Effector CD4-positive, alpha-beta T cell (primary cell): ENCODE measurements at regions not wholly inside any gene's neighbourhood (a gene's known extent, or its start where the extent isn't known, plus 50 kb on each side); places are given as distances from the start of the nearest gene placed in this dataset.
"Not testable (repeated sequence)": the region's sequence is repeated elsewhere in the genome, so short reads cannot be mapped to it uniquely, and the experiment has no call there.

Source experiments
- DNase-seq: peaks from one replicate; pipeline ENCODE4 v3.0.0-alpha.2; 2020

GRCh38 chr1:8139941-8140340, 113.8 kb upstream of the ERRFI1 start:
- no peak for DNase-seq

- DNase-seq: no peak
These were observed 113.3 kb upstream of the ERRFI1 start for GRCh38 chr1:8139383-8139782.

GRCh38 chr1:8138673-8139072, 112.6 kb upstream of the ERRFI1 start:
- DNase-seq: no peak

GRCh38 chr1:8137481-8138244, 111.6 kb upstream of the ERRFI1 start:
- no peak for DNase-seq

GRCh38 chr1:8136766-8137165, 110.7 kb upstream of the ERRFI1 start:
- DNase-seq: no peak

- no peak for DNase-seq
These were observed 109.1 kb upstream of the ERRFI1 start for GRCh38 chr1:8135250-8135649.

GRCh38 chr1:8134546-8135235, 108.6 kb upstream of the ERRFI1 start:
- no peak for DNase-seq

GRCh38 chr1:8133657-8134430, 107.7 kb upstream of the ERRFI1 start:
- DNase-seq: no peak

GRCh38 chr1:8133190-8133589, 107.1 kb upstream of the ERRFI1 start:
- no peak for DNase-seq

- no peak for DNase-seq
These were observed 101.1 kb upstream of the ERRFI1 start for GRCh38 chr1:8127171-8127641.

GRCh38 chr1:8122477-8123407, 96.6 kb upstream of the ERRFI1 start:
- no peak for DNase-seq

- no peak for DNase-seq
These were observed 96.0 kb upstream of the ERRFI1 start for GRCh38 chr1:8122160-8122476.

GRCh38 chr1:8121261-8122159, 95.4 kb upstream of the ERRFI1 start:
- no peak for DNase-seq

GRCh38 chr1:8120693-8121260, 94.7 kb upstream of the ERRFI1 start:
- no peak for DNase-seq

- DNase-seq: not testable (repeated sequence)
These were observed 92.6 kb upstream of the ERRFI1 start for GRCh38 chr1:8118736-8119135.

- no peak for DNase-seq
These were observed 91.9 kb upstream of the ERRFI1 start for GRCh38 chr1:8118031-8118451.

GRCh38 chr1:8116894-8117264, 90.8 kb upstream of the ERRFI1 start:
- DNase-seq: no peak

- no peak for DNase-seq
These were observed 89.7 kb upstream of the ERRFI1 start for GRCh38 chr1:8115769-8116167.

- DNase-seq: no peak
These were observed 89.1 kb upstream of the ERRFI1 start for GRCh38 chr1:8115031-8115768.
